ENCODE measurements at regions not wholly inside any gene's neighbourhood (a gene's known extent, or its start where the extent isn't known, plus 50 kb on each side); places are given as distances from the start of the nearest gene placed in this dataset.

DNA sequence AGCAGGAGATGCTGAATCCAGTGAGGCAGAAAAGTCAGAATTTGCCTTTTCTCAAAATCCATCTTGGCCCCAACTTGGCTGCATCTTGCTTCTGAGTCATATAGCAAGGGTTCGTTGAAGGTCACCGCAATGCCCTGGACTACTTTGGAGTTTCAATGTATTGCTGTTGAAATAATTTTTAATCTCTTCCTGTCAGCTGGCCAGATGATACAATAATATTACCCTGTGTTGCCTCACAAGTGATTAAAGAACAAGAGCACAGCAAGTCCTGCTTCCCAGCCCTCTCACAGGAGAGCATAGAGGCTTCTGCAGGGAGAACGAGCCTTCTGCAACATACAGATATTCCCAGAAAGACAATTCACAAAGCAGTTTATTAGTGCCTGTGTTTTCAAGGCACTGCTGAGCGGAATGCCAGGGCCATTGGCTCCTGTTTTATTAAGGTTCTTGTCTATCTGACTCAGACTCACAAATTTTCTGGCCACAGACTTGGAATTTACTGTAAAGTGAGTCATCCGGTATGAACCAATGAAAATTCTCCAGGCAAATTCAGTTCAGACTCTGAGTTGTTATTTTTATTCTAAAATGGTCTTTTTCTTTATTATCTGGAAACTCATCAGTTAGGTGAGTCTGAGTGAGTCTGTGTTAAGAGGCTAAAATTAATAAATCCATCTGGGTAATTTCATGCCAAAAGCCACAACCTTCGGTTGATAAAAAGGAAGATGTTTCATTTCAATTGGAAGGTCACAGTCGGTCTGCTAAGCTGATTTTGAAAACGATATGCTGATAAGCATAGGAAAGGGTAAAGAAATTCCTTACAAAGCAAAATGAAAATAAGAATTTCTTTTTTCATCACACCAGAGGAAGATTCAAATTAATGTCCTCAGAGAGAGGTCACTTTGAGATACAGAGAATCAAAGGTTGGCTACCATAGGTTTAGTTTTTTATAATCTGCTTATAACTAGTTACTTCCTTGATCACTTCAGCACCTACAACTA is 289.4 kb upstream of the STXBP5 start:
- TF ChIP-seq POLR2A (IDR thresholded peaks at IDR 0.05; ENCODE audit: low read depth, low read length): no peak
- TF ChIP-seq POLR2AphosphoS5 (IDR thresholded peaks at IDR 0.05; ENCODE audit: low read depth, low read length): no peak

All from GM12892 (cell line).